Nephron (organoid): ENCODE measurements at regions not wholly inside any gene's neighbourhood (a gene's known extent, or its start where the extent isn't known, plus 50 kb on each side); places are given as distances from the start of the nearest gene placed in this dataset.

Experiments
- H3K27ac Mint-ChIP-seq, 3 experiments: 2 replicates each; pipeline ENCODE4 v1.8.0; 2020; ENCODE audit warnings: mixed read lengths in 3 of 3, mild to moderate bottlenecking in 2 of 3, moderate library complexity in 1 of 3
- H3K27me3 Mint-ChIP-seq: 2 replicates; pipeline ENCODE4 v1.8.0; 2021; ENCODE audit warnings: low read depth, mild to moderate bottlenecking, moderate library complexity, mixed read lengths
- H3K36me3 Mint-ChIP-seq: 2 replicates; pipeline ENCODE4 v1.8.0; 2020; ENCODE audit warnings: low read depth, mixed read lengths
- H3K4me1 Mint-ChIP-seq: 2 replicates; pipeline ENCODE4 v1.8.0; 2020; ENCODE audit warnings: mixed read lengths
- H3K4me3 Mint-ChIP-seq, 3 experiments: 2 replicates each; pipeline ENCODE4 v1.8.0; 2020; ENCODE audit warnings: mild to moderate bottlenecking in 3 of 3, mixed read lengths in 3 of 3, moderate library complexity in 2 of 3
- H3K9me3 Mint-ChIP-seq: 2 replicates; pipeline ENCODE4 v1.8.0; 2020; ENCODE audit warnings: mixed read lengths
- CTCF ChIP-seq, 3 experiments: fragments of 200-600 bp; sonication (generic); IDR thresholded peaks; one replicate each; pipeline ENCODE4 v1.5.0; 2021; ENCODE audit warnings: antibody characterized with exemption in 3 of 3; ENCODE audit not compliant: unreplicated experiment in 3 of 3

GRCh38 chr3:181311186-181311585, 321.6 kb upstream of the DNAJC19 start:
- Mint-ChIP-seq H3K9me3 (peaks cover under 1% of the 10 kb centered on the region), H3K4me3 (no peak overlapping the region), H3K4me1 (no peaks in the 10 kb centered on the region), H3K27ac (no peak overlapping the region), H3K36me3 (no peaks in the 10 kb centered on the region), H3K27me3 (peaks cover 10% of the 10 kb centered on the region)
- no peak for TF ChIP-seq CTCF (IDR thresholded peaks at IDR 0.05; ENCODE audit: unreplicated experiment in 3 of 3)

- Mint-ChIP-seq H3K27me3 (no peaks in the 10 kb centered on the region), H3K27ac (no peak overlapping the region), H3K4me3 (no peak overlapping the region), H3K36me3 (no peaks in the 10 kb centered on the region), H3K4me1 (no peaks in the 10 kb centered on the region), H3K9me3 (peaks cover 4% of the 10 kb centered on the region)
- no peak for TF ChIP-seq CTCF (IDR thresholded peaks at IDR 0.05; ENCODE audit: unreplicated experiment in 3 of 3)
These were observed 313.4 kb upstream of the DNAJC19 start for GRCh38 chr3:181302960-181303359.

- no peak overlapping the region for H3K27ac Mint-ChIP-seq
- H3K4me1 Mint-ChIP-seq = no peaks in the 10 kb centered on the region
- H3K36me3 Mint-ChIP-seq = no peaks in the 10 kb centered on the region
- H3K4me3 Mint-ChIP-seq = no peak overlapping the region
- no peaks in the 10 kb centered on the region for H3K9me3 Mint-ChIP-seq
- H3K27me3 Mint-ChIP-seq = no peaks in the 10 kb centered on the region
- TF ChIP-seq CTCF (IDR thresholded peaks at IDR 0.05; ENCODE audit: unreplicated experiment in 3 of 3) = no peak
These were observed 310.5 kb upstream of the DNAJC19 start for GRCh38 chr3:181300033-181300432.

GRCh38 chr3:181298421-181298820, 308.9 kb upstream of the DNAJC19 start:
- H3K36me3 Mint-ChIP-seq = no peaks in the 10 kb centered on the region
- no peaks in the 10 kb centered on the region for H3K27me3 Mint-ChIP-seq
- H3K4me3 Mint-ChIP-seq = no peak overlapping the region
- H3K4me1 Mint-ChIP-seq = no peaks in the 10 kb centered on the region
- no peak overlapping the region for H3K27ac Mint-ChIP-seq
- no peaks in the 10 kb centered on the region for H3K9me3 Mint-ChIP-seq
- TF ChIP-seq CTCF (IDR thresholded peaks at IDR 0.05; ENCODE audit: unreplicated experiment in 3 of 3) = no peak

GRCh38 chr3:181292984-181293383, 303.4 kb upstream of the DNAJC19 start:
- Mint-ChIP-seq H3K27me3 (no peaks in the 10 kb centered on the region), H3K9me3 (no peaks in the 10 kb centered on the region), H3K36me3 (no peaks in the 10 kb centered on the region), H3K27ac (no peak overlapping the region), H3K4me1 (no peaks in the 10 kb centered on the region), H3K4me3 (no peak overlapping the region)
- TF ChIP-seq CTCF (IDR thresholded peaks at IDR 0.05; ENCODE audit: unreplicated experiment in 3 of 3) = no peak

GRCh38 chr3:181290941-181291340, 301.4 kb upstream of the DNAJC19 start:
- H3K4me3 Mint-ChIP-seq = no peak overlapping the region
- TF ChIP-seq CTCF (IDR thresholded peaks at IDR 0.05; ENCODE audit: unreplicated experiment in 3 of 3) = no peak
- no peaks in the 10 kb centered on the region for H3K36me3 Mint-ChIP-seq
- no peaks in the 10 kb centered on the region for H3K4me1 Mint-ChIP-seq
- no peaks in the 10 kb centered on the region for H3K9me3 Mint-ChIP-seq
- no peak overlapping the region for H3K27ac Mint-ChIP-seq
- H3K27me3 Mint-ChIP-seq = no peaks in the 10 kb centered on the region
